ENCODE measurements at regions not wholly inside any gene's neighbourhood (a gene's known extent, or its start where the extent isn't known, plus 50 kb on each side); places are given as distances from the start of the nearest gene placed in this dataset.

- no peak for TF ChIP-seq CTCF (IDR thresholded peaks at IDR 0.05)
- no peak for TF ChIP-seq POLR2A (IDR thresholded peaks at IDR 0.05)
Measured at GRCh38 chr5:130536691-130537090, 628.4 kb downstream of the HINT1 start.
